CD4-positive, alpha-beta T cell (primary cell): ENCODE measurements at regions not wholly inside any gene's neighbourhood (a gene's known extent, or its start where the extent isn't known, plus 50 kb on each side); places are given as distances from the start of the nearest gene placed in this dataset.

Source experiments
- ATAC-seq: fragments of 200-7000 bp; cut with Tn5 transposase; one replicate; pipeline ENCODE4 v1.10.0; 2022; ENCODE audit warnings: mild to moderate bottlenecking; ENCODE audit not compliant: poor library complexity
- CTCF ChIA-PET: fragments of 350-600 bp; sonication (Branson Sonifier 250); formaldehyde crosslinking; loops from one replicate; lab custom pipeline; 2021; ENCODE audit warnings: antibody characterized with exemption, inconsistent platforms; lab: Charles Lee
- POLR2A ChIA-PET: fragments of 350-600 bp; sonication (Branson Sonifier 250); formaldehyde crosslinking; loops from one replicate; lab custom pipeline; 2021; ENCODE audit warnings: antibody characterized with exemption, inconsistent platforms; lab: Charles Lee
- DNase-seq, 14 experiments: peaks; one replicate each; pipeline ENCODE4 v3.0.0-alpha.2; 2013 to 2020; ENCODE audit warnings: mixed read lengths in 2 of 14
- H3K27ac ChIP-seq, 2 donors: one replicate each; pipeline versions ENCODE4 v1.5.1 to v1.7.0; 2013; ENCODE audit warnings: low read length in 2 of 2, low read depth in 1 of 2, mild to moderate bottlenecking in 1 of 2
- H3K27me3 ChIP-seq, 2 experiments: 1 replicate in 1 of 2; 2 replicates in 1 of 2; pipeline versions ENCODE4 v1.6.1 to v1.7.0; 2013; ENCODE audit warnings: low read length in 2 of 2, control low read depth in 1 of 2, mild to moderate bottlenecking in 1 of 2, moderate library complexity in 1 of 2; ENCODE audit not compliant: insufficient read depth in 2 of 2, control insufficient read depth in 1 of 2
- H3K36me3 ChIP-seq: one replicate; pipeline ENCODE4 v1.6.1; 2013; ENCODE audit warnings: low read length, control low read depth; ENCODE audit not compliant: insufficient read depth
- H3K4me1 ChIP-seq: one replicate; pipeline ENCODE4 v1.6.1; 2013; ENCODE audit warnings: low read length, control low read depth; ENCODE audit not compliant: insufficient read depth
- H3K4me3 ChIP-seq: one replicate; pipeline ENCODE4 v1.5.1; 2013; ENCODE audit warnings: mild to moderate bottlenecking, low read length, moderate library complexity
- H3K9me3 ChIP-seq, 2 experiments: 1 replicate in 1 of 2; 2 replicates in 1 of 2; pipeline versions ENCODE4 v1.6.1 to v1.7.0; 2013; ENCODE audit warnings: low read length in 2 of 2, mild to moderate bottlenecking in 2 of 2, control low read depth in 1 of 2, moderate library complexity in 1 of 2; ENCODE audit not compliant: control insufficient read depth in 1 of 2, insufficient read depth in 1 of 2
- H3K27ac Mint-ChIP-seq: one replicate; pipeline ENCODE4 v1.8.0; 2020; ENCODE audit warnings: mixed read lengths
- H3K27me3 Mint-ChIP-seq: one replicate; pipeline ENCODE4 v1.8.0; 2021; ENCODE audit warnings: mixed read lengths
- H3K36me3 Mint-ChIP-seq: one replicate; pipeline ENCODE4 v1.8.0; 2021; ENCODE audit warnings: low read depth, mixed read lengths
- H3K4me1 Mint-ChIP-seq: one replicate; pipeline ENCODE4 v1.8.0; 2021; ENCODE audit warnings: low read depth, mixed read lengths
- H3K4me3 Mint-ChIP-seq: one replicate; pipeline ENCODE4 v1.8.0; 2020; ENCODE audit warnings: mild to moderate bottlenecking, mixed read lengths
- H3K9me3 Mint-ChIP-seq: one replicate; pipeline ENCODE4 v1.8.0; 2020; ENCODE audit warnings: mixed read lengths
- intact Hi-C, 2 experiments: fragments of 100-400 bp; cut with DNase I in 1 of 2; cut with micrococcal nuclease in 1 of 2; formaldehyde crosslinking; loops; one replicate each; pipeline versions ENCODE4 v1.15.1 to v1.9.0; 2023 to 2025; cut with DNase I, micrococcal nuclease
- TF ChIP-seq, protein P1 (sequence below): fragments of 200-600 bp; IDR thresholded peaks from one replicate; pipeline ENCODE4 v1.8.0; 2022; ENCODE audit warnings: antibody characterized with exemption, mild to moderate bottlenecking

DNA sequence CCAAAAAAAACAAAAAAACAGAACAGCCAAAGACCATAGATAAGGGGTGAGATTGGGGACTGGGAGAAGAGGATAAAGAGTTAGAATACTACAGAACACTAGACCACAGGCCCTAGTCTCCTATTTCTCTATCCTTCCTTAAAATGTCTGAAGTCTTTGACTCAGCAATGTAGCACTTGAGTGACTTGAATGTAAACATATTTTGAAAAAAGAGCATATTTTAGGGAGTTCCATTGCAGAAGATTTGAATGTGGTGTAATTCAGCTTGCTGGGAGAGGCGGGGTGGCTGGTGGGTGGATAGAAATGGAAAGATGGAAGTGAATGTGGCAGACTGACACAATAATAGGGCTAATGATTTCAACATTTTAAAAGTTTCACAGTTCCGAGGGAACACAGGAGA lies 144.9 kb downstream of the CHIC2 start:
- ATAC-seq, result no peak
- Histone ChIP-seq H3K4me3 (no peak overlapping the region), H3K27me3 (no peaks in the 10 kb centered on the region), H3K36me3 (no peaks in the 10 kb centered on the region), H3K4me1 (no peaks in the 10 kb centered on the region), H3K27ac (no peak overlapping the region), H3K9me3 (no peaks in the 10 kb centered on the region)
- CTCF ChIA-PET, result interaction anchor here (1.7 kb wide), 1 partner anchor 11 kb away, joined by 5 read pairs; no protein-coding TSS in a partner anchor
- POLR2A ChIA-PET, result no interaction called here
- no peaks in the 10 kb centered on the region for H3K36me3 Mint-ChIP-seq
- H3K27ac Mint-ChIP-seq, result no peak overlapping the region
- peak in 1 of 14 experiments; percentile 14 for DNase-seq
- TF ChIP-seq, protein P1, sequence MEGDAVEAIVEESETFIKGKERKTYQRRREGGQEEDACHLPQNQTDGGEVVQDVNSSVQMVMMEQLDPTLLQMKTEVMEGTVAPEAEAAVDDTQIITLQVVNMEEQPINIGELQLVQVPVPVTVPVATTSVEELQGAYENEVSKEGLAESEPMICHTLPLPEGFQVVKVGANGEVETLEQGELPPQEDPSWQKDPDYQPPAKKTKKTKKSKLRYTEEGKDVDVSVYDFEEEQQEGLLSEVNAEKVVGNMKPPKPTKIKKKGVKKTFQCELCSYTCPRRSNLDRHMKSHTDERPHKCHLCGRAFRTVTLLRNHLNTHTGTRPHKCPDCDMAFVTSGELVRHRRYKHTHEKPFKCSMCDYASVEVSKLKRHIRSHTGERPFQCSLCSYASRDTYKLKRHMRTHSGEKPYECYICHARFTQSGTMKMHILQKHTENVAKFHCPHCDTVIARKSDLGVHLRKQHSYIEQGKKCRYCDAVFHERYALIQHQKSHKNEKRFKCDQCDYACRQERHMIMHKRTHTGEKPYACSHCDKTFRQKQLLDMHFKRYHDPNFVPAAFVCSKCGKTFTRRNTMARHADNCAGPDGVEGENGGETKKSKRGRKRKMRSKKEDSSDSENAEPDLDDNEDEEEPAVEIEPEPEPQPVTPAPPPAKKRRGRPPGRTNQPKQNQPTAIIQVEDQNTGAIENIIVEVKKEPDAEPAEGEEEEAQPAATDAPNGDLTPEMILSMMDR, result no peak
- no peaks in the 10 kb centered on the region for H3K4me1 Mint-ChIP-seq
- H3K9me3 Mint-ChIP-seq, result no peaks in the 10 kb centered on the region
- intact Hi-C loops, result no loop called here
- peaks cover 16% of the 10 kb centered on the region for H3K27me3 Mint-ChIP-seq
- no peak overlapping the region for H3K4me3 Mint-ChIP-seq

DNA sequence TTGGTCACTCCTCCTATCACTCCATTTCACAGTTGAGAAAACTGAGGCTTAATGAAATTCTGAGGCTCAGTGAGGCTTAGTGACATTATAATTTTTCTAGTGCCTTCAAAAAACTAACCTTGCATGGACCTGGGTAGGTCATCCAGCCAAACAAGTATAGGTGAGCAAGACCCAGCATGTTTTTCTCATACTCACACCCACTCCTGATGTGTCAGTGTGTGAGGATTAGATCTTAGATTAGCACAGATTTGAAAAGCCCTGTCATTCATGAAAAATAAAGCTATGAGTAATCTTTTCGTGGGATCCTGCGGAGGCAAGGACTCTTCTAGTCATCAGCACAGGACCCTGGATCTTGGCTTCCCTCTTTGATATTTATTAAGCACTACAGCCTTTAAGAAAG lies 146.7 kb downstream of the CHIC2 start:
- Mint-ChIP-seq H3K36me3 (no peaks in the 10 kb centered on the region), H3K4me1 (no peaks in the 10 kb centered on the region), H3K27ac (no peak overlapping the region), H3K4me3 (no peak overlapping the region), H3K27me3 (peaks cover 16% of the 10 kb centered on the region), H3K9me3 (no peaks in the 10 kb centered on the region)
- Histone ChIP-seq H3K4me1 (no peaks in the 10 kb centered on the region), H3K9me3 (no peaks in the 10 kb centered on the region), H3K27me3 (no peaks in the 10 kb centered on the region), H3K36me3 (no peaks in the 10 kb centered on the region), H3K27ac (no peak overlapping the region), H3K4me3 (no peak overlapping the region)
- TF ChIP-seq, protein P1, result no peak
- DNase-seq, result peak in 2 of 14 experiments; percentile 11 to 18
- ChIA-PET POLR2A (no interaction called here), CTCF (no interaction called here)
- ATAC-seq, result no peak
- intact Hi-C loops, result no loop called here

DNA sequence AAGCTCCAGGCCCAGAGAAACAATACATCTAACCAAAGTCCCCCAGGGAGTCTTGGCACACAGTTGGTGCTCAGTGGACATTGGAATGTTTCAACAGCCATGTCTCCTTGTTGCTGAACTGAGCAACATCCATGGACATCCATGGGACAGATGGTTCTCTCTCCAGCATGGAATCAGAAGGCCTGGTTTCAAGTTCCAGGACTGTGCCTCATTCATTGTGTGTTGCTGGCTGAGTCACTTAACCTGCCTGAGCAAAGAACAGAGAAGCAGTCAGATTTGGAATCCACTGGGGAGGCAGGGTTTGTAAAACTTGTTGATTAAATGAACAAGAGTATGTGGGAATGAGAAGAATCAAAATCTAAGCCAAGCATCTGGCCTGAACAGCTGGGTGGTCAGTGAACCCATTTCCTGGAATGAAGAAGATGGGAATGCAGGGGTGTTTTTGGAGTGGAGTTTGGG lies 147.9 kb downstream of the CHIC2 start:
- Mint-ChIP-seq H3K4me3 (no peak overlapping the region), H3K4me1 (no peaks in the 10 kb centered on the region), H3K36me3 (no peaks in the 10 kb centered on the region), H3K27me3 (peaks cover 10% of the 10 kb centered on the region), H3K27ac (no peak overlapping the region), H3K9me3 (no peaks in the 10 kb centered on the region)
- ChIA-PET CTCF (no interaction called here), POLR2A (no interaction called here)
- no peak overlapping the region for H3K27ac ChIP-seq
- no peaks in the 10 kb centered on the region for H3K27me3 ChIP-seq
- no peak overlapping the region for H3K4me3 ChIP-seq
- TF ChIP-seq, protein P1, result no peak
- no peaks in the 10 kb centered on the region for H3K9me3 ChIP-seq
- H3K4me1 ChIP-seq, result no peaks in the 10 kb centered on the region
- no peak for DNase-seq
- ATAC-seq, result no peak
- intact Hi-C loops, result no loop called here
- no peaks in the 10 kb centered on the region for H3K36me3 ChIP-seq
